DMS 273 (cell line): ENCODE measurements at regions not wholly inside any gene's neighbourhood (a gene's known extent, or its start where the extent isn't known, plus 50 kb on each side); places are given as distances from the start of the nearest gene placed in this dataset.

Experiments
- DNase-seq: peaks from one replicate; lab custom pipeline; 2025; ENCODE audit not compliant: unreplicated experiment; lab: John Stamatoyannopoulos, UW

DNA sequence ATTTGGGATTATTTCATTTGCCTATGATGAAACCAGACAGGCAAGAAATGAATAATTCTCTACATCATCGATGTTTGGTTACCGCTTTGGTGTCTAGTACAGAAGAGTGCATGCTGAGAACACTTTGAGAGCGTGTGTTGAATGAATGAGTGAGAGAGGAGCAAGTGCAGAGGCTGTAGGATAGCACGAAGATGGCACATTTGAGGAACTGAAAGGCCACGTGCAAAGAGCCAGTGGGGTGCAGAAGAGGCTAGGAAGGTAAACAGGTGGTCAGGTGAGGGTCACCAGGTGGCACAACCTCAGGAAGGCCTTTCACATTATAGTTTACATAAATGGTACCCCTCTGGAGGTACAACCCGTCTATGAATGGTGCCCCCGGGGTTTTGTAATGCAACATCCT lies 80.1 kb upstream of the SPHKAP start:
- no peak for DNase-seq

DNA sequence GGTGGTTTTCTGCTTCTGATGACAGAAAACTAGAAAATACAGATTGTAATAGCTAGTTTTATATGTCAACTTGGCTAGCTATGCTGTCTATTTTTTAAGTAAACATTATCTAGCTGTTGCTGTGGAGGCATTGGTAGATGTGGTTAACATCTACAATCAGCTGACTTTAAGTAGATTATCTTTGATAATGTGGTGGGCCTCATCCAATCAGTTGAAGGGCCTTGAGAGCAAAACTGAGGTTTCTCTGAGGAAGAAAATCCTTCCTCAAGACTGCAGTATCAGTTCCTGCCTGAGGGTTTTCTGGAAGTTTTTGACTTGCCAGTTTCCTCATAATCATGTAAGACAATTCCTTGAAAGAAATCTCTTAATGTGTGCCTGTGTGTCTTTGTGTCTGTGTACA lies 75.9 kb upstream of the SPHKAP start:
- DNase-seq = no peak

DNA sequence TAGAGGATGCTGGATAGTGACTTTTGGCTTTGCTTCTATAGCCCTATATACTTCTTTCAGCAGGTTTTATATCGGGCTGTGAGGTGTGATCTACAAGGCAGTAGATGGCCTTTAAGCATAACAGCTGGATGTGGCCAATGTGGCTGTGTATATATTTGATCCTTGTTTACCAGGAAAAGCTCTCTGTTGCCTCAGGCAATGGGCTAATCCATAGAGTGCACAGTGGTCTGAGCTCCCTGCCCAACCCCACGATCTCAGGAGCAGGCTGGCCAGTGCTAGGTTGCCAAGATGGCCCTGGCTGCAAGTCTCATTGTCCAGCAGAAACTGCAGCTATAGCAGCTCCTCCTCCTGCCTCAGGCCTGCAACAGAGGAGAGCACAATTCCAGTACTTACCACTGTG lies 72.3 kb upstream of the SPHKAP start:
- DNase-seq = no peak

GRCh38 chr2:228247335-228247734 lies 65.8 kb upstream of the SPHKAP start:
- no peak for DNase-seq

GRCh38 chr2:228245601-228246000 lies 64.1 kb upstream of the SPHKAP start:
- DNase-seq = peak; percentile 65

- DNase-seq = no peak
Observed at GRCh38 chr2:228242591-228242990, 61.1 kb upstream of the SPHKAP start.

DNA sequence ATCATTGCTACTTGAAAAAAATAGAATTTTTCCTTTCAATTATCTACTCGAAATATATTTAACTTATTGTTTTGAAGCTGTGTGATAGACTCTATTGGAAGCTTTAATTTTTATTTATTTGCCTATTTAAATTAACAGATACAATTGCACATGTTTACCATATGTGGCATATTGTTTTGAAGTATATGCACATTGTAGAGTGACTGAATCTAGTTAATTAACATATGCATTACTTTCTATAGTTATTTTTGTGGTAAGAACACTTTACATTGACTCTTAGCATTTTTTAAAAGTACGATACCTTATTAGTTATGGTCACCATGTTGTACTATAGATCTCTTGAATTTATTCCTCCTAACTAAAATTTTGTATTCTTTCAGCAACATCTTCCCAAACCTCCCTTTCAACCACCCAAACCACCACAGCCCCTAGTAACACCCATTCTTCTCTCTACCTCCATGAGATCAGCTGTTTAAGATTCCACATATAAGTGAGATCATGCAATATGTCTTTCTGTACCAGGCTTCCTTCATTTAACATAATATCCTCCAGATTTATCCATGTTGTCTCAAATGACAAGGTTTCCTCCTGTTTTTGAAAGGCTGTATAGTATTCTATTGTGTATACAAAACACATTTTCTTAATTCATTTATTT lies 58.5 kb upstream of the SPHKAP start:
- DNase-seq = no peak

DNA sequence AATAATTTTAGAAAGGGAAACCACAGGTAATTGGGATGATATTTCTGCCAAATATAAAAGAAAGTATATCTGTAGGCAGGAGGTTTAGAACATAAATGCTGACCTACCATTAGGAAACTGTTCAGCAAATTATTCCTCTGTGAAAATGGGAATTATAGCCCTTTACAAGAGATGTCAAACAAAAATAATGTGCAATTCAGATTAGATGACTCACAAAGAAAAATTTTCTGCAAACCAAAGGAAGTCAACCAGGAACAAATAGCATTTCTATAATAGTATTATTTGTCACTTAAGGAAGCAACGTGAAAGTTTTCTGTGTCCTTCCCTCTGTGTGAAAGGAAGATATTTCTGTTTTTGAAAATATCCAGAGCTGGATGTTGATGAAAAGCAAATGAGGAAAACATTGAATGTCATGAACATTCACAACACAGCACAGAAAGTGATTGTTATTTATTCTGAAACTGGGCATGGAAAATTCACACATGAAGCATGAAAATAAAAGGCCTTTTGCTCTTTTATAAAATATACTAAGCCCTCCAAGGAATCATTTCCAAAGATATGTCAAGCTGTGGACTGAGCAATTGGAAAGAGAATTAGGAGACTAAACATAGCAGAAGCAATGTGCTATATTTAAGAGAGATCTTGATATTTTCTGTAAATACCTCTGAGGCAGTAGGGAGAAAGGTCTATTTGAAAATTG lies 57.9 kb upstream of the SPHKAP start:
- DNase-seq = no peak
